Right lobe of liver (tissue), 4 donors: ENCODE measurements at regions not wholly inside any gene's neighbourhood (a gene's known extent, or its start where the extent isn't known, plus 50 kb on each side); places are given as distances from the start of the nearest gene placed in this dataset.

Experiments used
- POLR2A ChIP-seq: fragments of 450-650 bp; IDR thresholded peaks from one replicate; pipeline ENCODE4 v1.6.1; 2017; ENCODE audit warnings: antibody characterized with exemption, mild to moderate bottlenecking
- TF ChIP-seq, protein P1 (sequence below), 4 donors: fragments of 200-600 bp in 3 of 4; fragments of 450-650 bp in 1 of 4; IDR thresholded peaks; one replicate each; pipeline versions ENCODE4 v1.5.1 to v1.8.0; 2016 to 2022; ENCODE audit warnings: antibody characterized with exemption in 4 of 4, mild to moderate bottlenecking in 2 of 4
- donor health status: DM: no; HTN: no; CAD: no.
- donor health status: DM: no; HTN: no; CAD: no.
- donor health status: DM: no; HTN: yes; CAD: no.

GRCh38 chr13:97889803-97890202 lies 63.7 kb upstream of the IPO5 start:
- TF ChIP-seq, protein P1, sequence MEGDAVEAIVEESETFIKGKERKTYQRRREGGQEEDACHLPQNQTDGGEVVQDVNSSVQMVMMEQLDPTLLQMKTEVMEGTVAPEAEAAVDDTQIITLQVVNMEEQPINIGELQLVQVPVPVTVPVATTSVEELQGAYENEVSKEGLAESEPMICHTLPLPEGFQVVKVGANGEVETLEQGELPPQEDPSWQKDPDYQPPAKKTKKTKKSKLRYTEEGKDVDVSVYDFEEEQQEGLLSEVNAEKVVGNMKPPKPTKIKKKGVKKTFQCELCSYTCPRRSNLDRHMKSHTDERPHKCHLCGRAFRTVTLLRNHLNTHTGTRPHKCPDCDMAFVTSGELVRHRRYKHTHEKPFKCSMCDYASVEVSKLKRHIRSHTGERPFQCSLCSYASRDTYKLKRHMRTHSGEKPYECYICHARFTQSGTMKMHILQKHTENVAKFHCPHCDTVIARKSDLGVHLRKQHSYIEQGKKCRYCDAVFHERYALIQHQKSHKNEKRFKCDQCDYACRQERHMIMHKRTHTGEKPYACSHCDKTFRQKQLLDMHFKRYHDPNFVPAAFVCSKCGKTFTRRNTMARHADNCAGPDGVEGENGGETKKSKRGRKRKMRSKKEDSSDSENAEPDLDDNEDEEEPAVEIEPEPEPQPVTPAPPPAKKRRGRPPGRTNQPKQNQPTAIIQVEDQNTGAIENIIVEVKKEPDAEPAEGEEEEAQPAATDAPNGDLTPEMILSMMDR (IDR thresholded peaks at IDR 0.05), result no peak
- no peak for TF ChIP-seq POLR2A
